HepG2 (cell line): ENCODE measurements at regions not wholly inside any gene's neighbourhood (a gene's known extent, or its start where the extent isn't known, plus 50 kb on each side); places are given as distances from the start of the nearest gene placed in this dataset.

Experiments used
- ATAC-seq: fragments of 200-7000 bp; cut with Tn5 transposase; 3 replicates; pipeline ENCODE4 v1.9.1; 2020; ENCODE audit warnings: mild to moderate bottlenecking, moderate library complexity
- BruUV-seq: library from RNA; stranded (reverse); fragments of 400-500 nt; replicated peaks from 2 replicates; lab custom pipeline; 2021; lab: Mats Ljungman, UMichigan
- CTCF ChIA-PET: fragments of 300-600 bp; formaldehyde crosslinking; extraction: SDS; loops from one replicate; lab custom pipeline; 2021; ENCODE audit warnings: low total read pairs, inconsistent platforms, low intra/inter-chr PET ratio; lab: Yijun Ruan, JAX
- POLR2A ChIA-PET: fragments of 350-600 bp; sonication (Branson Sonifier 250); formaldehyde crosslinking; loops from one replicate; lab custom pipeline; 2020; ENCODE audit warnings: antibody characterized with exemption, inconsistent platforms; lab: Yijun Ruan, JAX
- DNase-seq: peaks from one replicate; pipeline ENCODE4 v3.0.0-alpha.2; 2015; ENCODE audit warnings: low spot score
- FAIRE-seq: peaks from 3 replicates; lab custom pipeline; 2011; peaks lifted over from hg19 to GRCh38; lab: Jason Lieb, UNC
- H2AFZ ChIP-seq: one replicate; pipeline ENCODE4 v1.6.1; 2011; ENCODE audit warnings: low read length, inconsistent platforms
- H3K27ac ChIP-seq: fragments of 300-600 bp; 3 replicates; pipeline ENCODE4 v1.8.0; 2011; ENCODE audit warnings: mixed run types, mild to moderate bottlenecking, mixed read lengths, low read length, inconsistent platforms; ENCODE audit not compliant: insufficient read depth; ENCODE audit errors: extremely low read length
- H3K27me3 ChIP-seq, 2 experiments: fragments of 200-600 bp in 1 of 2; 2 replicates in 1 of 2; 3 replicates in 1 of 2; pipeline versions ENCODE4 v1.6.0 to v1.8.0; 2011; ENCODE audit warnings: low read length in 2 of 2, mild to moderate bottlenecking in 2 of 2, moderate library complexity in 2 of 2, inconsistent platforms in 1 of 2; ENCODE audit not compliant: insufficient read depth in 2 of 2, control insufficient read depth in 1 of 2
- H3K36me3 ChIP-seq, 2 experiments: fragments of 200-600 bp in 1 of 2; replicated peaks in 1 of 2; 2 replicates in 1 of 2; 3 replicates in 1 of 2; pipeline versions ENCODE4 v1.5.1 to v1.8.0; 2011; ENCODE audit warnings: low read length in 2 of 2, inconsistent platforms in 1 of 2; ENCODE audit not compliant: insufficient read depth in 2 of 2, control insufficient read depth in 1 of 2
- H3K4me1 ChIP-seq: 2 replicates; pipeline ENCODE4 v1.5.1; 2012; ENCODE audit warnings: low read length, inconsistent platforms; ENCODE audit not compliant: insufficient read depth
- H3K4me2 ChIP-seq: 2 replicates; pipeline ENCODE4 v1.6.0; 2011; ENCODE audit warnings: low read depth, low read length, inconsistent platforms
- H3K4me3 ChIP-seq, 3 experiments: fragments of 200-600 bp in 1 of 3; sonication (generic), shearing (Covaris generic) in 1 of 3; replicated peaks in 1 of 3; 2 replicates each; pipeline ENCODE4 v1.5.1; 2011 to 2016; ENCODE audit warnings: low read length in 3 of 3, inconsistent platforms in 2 of 3, low read depth in 2 of 3, mild to moderate bottlenecking in 2 of 3, control low read depth in 1 of 3, mixed read lengths in 1 of 3; ENCODE audit not compliant: insufficient read depth in 1 of 3
- H3K79me2 ChIP-seq: one replicate; pipeline ENCODE4 v1.6.1; 2011; ENCODE audit warnings: low read length, inconsistent platforms; ENCODE audit not compliant: insufficient read depth
- H3K9ac ChIP-seq: 2 replicates; pipeline ENCODE4 v1.6.0; 2011; ENCODE audit warnings: mild to moderate bottlenecking, low read depth, low read length, inconsistent platforms; ENCODE audit not compliant: insufficient read depth
- H3K9me3 ChIP-seq: 2 replicates; pipeline ENCODE4 v1.5.1; 2012; ENCODE audit warnings: mild to moderate bottlenecking, low read length
- H4K20me1 ChIP-seq: 2 replicates; pipeline ENCODE4 v1.6.0; 2011; ENCODE audit warnings: inconsistent platforms, mild to moderate bottlenecking, low read length, moderate library complexity; ENCODE audit not compliant: insufficient read depth
- EP300 ChIP-seq, 3 experiments: sonication (generic) in 1 of 3; formaldehyde crosslinking in 1 of 3; IDR thresholded peaks; 2 replicates each; pipeline versions ENCODE4 v1.5.1 to v1.6.1; 2011 to 2020; ENCODE audit warnings: low read depth in 2 of 3, low read length in 2 of 3, borderline replicate concordance in 1 of 3, improper control_type of control experiment in 1 of 3, mild to moderate bottlenecking in 1 of 3, missing genetic modification reagents in 1 of 3, moderate library complexity in 1 of 3
- MXD4 ChIP-seq: IDR thresholded peaks from 2 replicates; pipeline ENCODE4 v1.6.1; 2016; ENCODE audit warnings: mild to moderate bottlenecking, missing biosample characterization, missing genetic modification reagents
- PBX2 ChIP-seq: IDR thresholded peaks from 2 replicates; pipeline ENCODE4 v1.6.1; 2016; ENCODE audit warnings: control low read depth
- POLR2AphosphoS2 ChIP-seq: IDR thresholded peaks from 2 replicates; pipeline ENCODE4 v1.6.1; 2011; ENCODE audit warnings: low read depth, low read length, improper control_type of control experiment
- PRDM4 ChIP-seq: sonication (generic); formaldehyde crosslinking; IDR thresholded peaks from 2 replicates; pipeline ENCODE4 v1.9.0; 2021; ENCODE audit warnings: missing genetic modification reagents, borderline replicate concordance
- SRY ChIP-seq: sonication (generic); formaldehyde crosslinking; IDR thresholded peaks from 2 replicates; pipeline ENCODE4 v1.8.0; 2022; ENCODE audit warnings: mild to moderate bottlenecking, missing genetic modification reagents
- ZBTB37 ChIP-seq: sonication (generic); formaldehyde crosslinking; IDR thresholded peaks from 2 replicates; pipeline ENCODE4 v1.4.0; 2020; ENCODE audit warnings: mild to moderate bottlenecking, missing genetic modification reagents
- ZBTB44 ChIP-seq: sonication (generic); formaldehyde crosslinking; IDR thresholded peaks from 2 replicates; pipeline ENCODE4 v1.4.0; 2020; ENCODE audit warnings: missing genetic modification reagents
- ZNF276 ChIP-seq: sonication (generic); formaldehyde crosslinking; IDR thresholded peaks from 2 replicates; pipeline ENCODE4 v1.4.0; 2020; ENCODE audit warnings: mild to moderate bottlenecking, low read depth, missing genetic modification reagents
- ZNF512B ChIP-seq: sonication (generic); formaldehyde crosslinking; IDR thresholded peaks from 2 replicates; pipeline ENCODE4 v1.5.1; 2020; ENCODE audit warnings: missing genetic modification reagents, mild to moderate bottlenecking, borderline replicate concordance
- WGBS: methylation state at CpG from one replicate; pipeline ENCODE4 v1.1.6; 2017; ENCODE audit warnings: low lambda C conversion rate; 5-methylcytosine and 5-hydroxymethylcytosine counted together
- in situ Hi-C: cut with HindIII; loops from 2 replicates; pipeline ENCODE4 v1.10.0; 2017; ENCODE audit warnings: low pct_unique_long_range_greater_than_20kb; ENCODE audit not compliant: extremely low pct_ligation_motif_present
- intact Hi-C: fragments of 100-400 bp; cut with micrococcal nuclease; formaldehyde crosslinking; loops from one replicate; pipeline ENCODE4 v1.10.0; 2022; ENCODE audit not compliant: unreplicated experiment

GRCh38 chr6:80592436-80592835 is 486.0 kb downstream of the BCKDHB start:
- no peaks in the 10 kb centered on the region for H4K20me1 ChIP-seq
- H3K79me2 ChIP-seq = no peaks in the 10 kb centered on the region
- in situ Hi-C loops = no loop called here
- CTCF ChIA-PET = no interaction called here
- no TSS peak for BruUV-seq
- ATAC-seq (no peak), DNase-seq (no peak), FAIRE-seq (no peak)
- no peak overlapping the region for H3K4me2 ChIP-seq
- no peaks in the 10 kb centered on the region for H3K36me3 ChIP-seq
- no peaks in the 10 kb centered on the region for H3K27me3 ChIP-seq
- no peaks in the 10 kb centered on the region for H3K4me1 ChIP-seq
- H3K4me3 ChIP-seq = no peak overlapping the region
- POLR2A ChIA-PET = no interaction called here
- peaks cover under 1% of the 10 kb centered on the region; the same call in 1 of the 2 replicates for H3K9me3 ChIP-seq
- H3K9ac ChIP-seq = no peak overlapping the region
- 0% methylated on average over 2 of the region's 2 CpGs for WGBS
- H2AFZ ChIP-seq = no peak overlapping the region
- H3K27ac ChIP-seq = no peak overlapping the region
- intact Hi-C loops = no loop called here
- no peak for TF ChIP-seq ZBTB37 (CRISPR knock-in tag)
- no peak for TF ChIP-seq ZNF512B (CRISPR knock-in tag)
- no peak for TF ChIP-seq PRDM4 (CRISPR knock-in tag)
- no peak for TF ChIP-seq MXD4 (CRISPR knock-in tag)
- no peak for TF ChIP-seq EP300 (IDR thresholded peaks at IDR 0.05; ENCODE audit: low read depth in 2 of 2, low read length in 2 of 2)
- no peak for TF ChIP-seq EP300 (CRISPR knock-in tag; IDR thresholded peaks at IDR 0.05; ENCODE audit: borderline replicate concordance)
- no peak for TF ChIP-seq ZBTB44 (CRISPR knock-in tag)
- TF ChIP-seq ZNF276 = no peak
- TF ChIP-seq PBX2 = no peak
- TF ChIP-seq POLR2AphosphoS2 = no peak
- TF ChIP-seq SRY = no peak
